Tongue (tissue), 1 donor: ENCODE measurements at regions not wholly inside any gene's neighbourhood (a gene's known extent, or its start where the extent isn't known, plus 50 kb on each side); places are given as distances from the start of the nearest gene placed in this dataset.
"Not testable (repeated sequence)": the region's sequence is repeated elsewhere in the genome, so short reads cannot be mapped to it uniquely, and the experiment has no call there.

Source experiments
- DNase-seq: peaks from one replicate; pipeline ENCODE4 v3.0.0-alpha.2; 2015

DNA sequence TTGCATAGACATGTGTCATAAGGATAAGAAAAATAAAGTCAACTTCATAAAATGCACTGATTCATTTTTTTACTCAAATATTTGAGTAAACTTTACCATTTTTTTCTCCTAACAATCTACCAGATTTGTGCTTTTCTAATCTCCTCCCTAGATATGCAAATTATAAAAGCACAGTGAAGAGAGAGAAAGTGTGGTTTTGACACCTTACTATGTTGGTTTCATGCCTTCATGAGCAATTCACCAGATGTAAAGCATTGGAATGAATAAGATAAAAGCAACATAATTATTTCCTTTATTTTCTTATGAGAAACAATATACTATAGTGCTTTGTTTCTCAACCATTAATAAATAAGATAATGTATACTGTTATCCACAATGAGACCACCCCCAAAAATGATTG is 432.5 kb upstream of the PCDH15 start:
- no peak for DNase-seq

DNA sequence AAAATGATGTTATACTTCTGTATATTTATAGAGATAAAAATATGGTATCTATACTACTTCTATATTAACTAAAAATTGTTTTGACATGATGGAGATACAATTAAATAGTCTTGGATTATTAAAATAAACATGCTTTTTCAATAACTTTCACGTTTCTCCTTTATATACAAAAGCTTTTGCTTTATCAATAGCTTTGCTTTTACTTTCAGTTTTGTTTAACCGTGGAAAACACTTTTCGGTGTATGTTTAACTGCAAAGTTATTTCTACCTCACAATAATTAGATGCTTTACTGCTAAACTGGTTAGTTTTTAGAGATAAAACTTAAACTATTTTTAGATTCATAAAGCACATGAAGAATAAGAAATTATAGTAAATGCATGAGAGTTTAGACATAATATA is 432.1 kb upstream of the PCDH15 start:
- DNase-seq: no peak

DNA sequence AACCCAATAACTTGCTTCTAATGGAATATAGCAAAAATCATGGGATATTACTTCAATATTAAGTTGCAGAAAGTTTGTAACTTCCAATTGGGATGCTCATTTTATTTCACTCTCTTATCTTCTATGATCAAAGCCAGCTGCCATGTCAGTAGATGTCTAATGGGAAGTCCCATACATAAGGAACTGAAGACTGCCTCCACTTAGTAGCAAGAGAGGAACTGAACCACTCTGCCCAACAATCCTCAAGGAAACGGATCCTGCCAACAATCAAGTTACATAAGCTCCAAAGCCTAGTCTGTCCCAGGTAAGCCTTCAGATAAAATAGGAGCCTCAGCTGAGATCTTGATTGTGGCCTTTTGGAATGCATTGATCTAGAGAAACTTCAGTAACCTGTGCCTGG is 431.5 kb upstream of the PCDH15 start:
- no peak for DNase-seq

DNA sequence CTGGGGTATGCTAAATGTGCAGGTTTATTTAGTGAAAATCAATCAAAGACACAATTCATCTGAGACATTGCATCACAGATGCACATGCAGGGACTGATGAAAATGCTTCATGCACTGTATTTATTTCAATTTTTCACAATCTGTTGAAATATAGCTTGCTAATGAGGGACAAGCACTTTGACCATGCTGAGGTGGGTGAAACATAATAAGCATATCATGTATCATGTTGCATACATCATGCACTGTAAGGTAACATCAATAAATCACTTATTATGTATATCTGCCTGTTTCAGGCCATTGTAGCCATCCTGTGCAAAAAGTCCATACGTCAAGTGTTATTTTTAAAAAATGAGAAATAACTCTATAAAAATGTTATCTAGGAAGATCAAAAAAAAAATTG is 426.9 kb upstream of the PCDH15 start:
- DNase-seq: no peak

DNA sequence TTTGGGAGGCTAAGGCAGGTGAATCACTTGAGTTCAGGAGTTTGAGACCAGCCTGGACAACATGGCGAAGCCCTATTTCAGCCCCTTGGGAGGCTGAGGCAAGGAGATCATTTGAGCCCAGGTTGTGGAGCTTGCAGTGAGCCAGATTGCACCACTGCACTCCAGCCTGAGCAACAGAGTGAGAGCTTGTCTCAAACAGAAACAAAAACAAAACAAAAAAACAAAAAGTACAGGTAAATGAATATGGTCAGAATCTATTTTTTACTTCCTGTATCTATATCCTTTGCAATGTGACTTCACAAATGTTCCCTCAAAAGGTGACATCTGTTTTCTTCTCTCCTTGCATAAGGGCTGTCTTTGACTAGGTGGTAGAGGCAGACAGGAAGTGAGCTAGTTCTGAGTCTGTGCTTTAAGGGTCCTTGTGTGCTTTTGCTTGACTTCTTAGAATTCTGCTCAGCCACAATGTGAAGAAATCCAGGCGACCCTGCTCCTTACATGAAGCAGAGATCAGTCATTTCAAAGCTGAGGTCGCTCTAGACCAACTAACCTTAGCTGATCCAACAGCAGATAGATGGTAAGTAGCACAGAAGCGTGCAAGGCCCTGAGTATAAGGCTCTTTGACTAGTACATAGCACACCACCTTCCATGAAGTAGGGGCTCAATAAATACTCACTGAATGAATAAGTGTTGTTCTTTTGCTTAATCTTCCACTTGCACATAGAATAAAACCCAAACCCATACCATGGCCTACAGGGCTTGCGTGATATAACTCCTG is 423.2 kb upstream of the PCDH15 start:
- no peak for DNase-seq

DNA sequence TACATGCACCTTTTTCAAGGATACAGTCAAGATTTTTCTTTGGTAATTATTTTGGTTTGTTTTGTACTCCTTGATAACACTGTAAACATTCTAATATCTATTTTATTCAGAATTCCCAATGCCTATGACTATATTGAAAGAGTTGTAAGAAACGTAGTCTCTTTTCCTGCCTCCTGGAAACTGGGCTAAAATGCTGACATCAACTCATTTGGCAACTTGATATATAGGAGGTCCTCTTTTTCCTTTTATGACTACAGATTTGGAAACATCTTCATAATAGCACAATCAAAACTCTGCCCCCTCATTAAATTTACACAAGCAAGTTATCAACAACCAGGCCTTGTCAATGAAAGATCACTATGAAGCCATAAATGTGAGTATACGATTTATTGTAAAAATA is 422.3 kb upstream of the PCDH15 start:
- DNase-seq: no peak

DNA sequence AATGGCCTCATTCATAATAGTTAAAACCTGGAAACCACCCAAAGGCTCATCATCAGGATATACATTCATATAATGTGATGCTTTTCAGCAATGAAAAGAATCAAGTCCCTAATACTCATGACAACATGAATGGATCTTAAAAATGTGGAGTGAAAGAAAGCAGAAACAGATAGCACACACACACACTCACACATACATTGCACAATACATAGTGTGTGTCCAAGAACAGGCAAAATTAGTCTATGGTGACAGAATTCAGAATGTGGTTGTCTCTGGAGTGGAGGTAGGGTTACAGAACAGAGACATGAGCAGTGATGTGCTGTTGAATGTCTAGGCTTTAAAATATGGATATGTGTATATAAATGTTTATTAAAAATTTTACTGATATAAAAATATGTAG is 419.9 kb upstream of the PCDH15 start:
- DNase-seq: no peak

DNA sequence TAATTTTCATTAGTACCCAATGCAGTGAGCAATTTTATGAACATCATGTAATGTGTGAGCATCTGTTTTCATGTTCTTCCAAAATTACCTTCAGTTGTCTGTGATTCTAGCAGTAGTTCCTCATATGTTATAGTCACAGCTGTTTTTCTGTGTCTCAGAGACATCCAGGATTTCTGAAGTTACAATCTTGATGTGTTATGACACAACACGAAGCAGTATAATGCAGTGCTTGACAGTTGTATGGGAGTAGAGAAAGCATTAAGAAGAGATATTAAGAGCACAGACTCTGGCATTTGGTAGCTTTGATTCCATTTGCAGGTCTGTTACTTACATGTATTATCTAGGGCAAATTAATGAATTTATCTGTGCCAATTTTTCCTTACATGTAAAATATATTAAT is 414.7 kb upstream of the PCDH15 start:
- no peak for DNase-seq

DNA sequence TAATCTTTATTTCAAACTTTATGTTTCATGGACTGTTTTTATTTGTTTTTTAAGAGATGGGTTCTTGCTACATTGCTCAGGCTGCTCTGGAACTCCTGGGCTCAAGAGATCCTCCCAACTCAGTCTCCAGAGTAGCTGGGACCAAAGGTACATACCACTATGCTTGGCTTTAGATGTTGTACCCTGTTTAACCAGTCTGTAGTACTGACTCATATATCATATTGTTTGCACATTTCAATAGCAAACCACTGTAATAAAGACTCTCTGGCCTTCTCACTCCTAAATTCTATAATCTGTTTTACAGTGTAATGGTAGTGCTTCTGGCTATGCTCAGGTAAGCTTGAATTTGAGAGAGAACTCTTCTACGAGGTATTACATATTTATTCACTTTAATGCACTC is 413.6 kb upstream of the PCDH15 start:
- no peak for DNase-seq

DNA sequence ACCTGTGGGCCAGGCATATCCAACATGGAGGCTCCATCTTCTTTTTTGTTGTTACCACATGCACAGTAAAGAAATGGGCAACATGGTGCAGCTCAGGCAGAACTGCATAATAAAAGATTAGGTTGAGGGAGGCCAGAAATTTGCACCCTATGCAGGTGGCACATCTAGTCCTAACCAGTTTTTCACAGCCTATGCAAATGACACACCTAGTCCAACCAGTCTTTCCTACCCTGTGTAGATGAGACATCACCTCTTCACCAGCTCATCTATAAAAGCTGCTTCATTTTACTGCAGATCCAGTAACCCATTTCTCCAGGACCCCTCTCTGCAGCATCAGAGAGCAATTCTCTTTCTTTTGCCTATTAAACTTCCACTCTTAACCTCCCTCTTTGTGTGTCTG is 411.0 kb upstream of the PCDH15 start:
- no peak for DNase-seq

DNA sequence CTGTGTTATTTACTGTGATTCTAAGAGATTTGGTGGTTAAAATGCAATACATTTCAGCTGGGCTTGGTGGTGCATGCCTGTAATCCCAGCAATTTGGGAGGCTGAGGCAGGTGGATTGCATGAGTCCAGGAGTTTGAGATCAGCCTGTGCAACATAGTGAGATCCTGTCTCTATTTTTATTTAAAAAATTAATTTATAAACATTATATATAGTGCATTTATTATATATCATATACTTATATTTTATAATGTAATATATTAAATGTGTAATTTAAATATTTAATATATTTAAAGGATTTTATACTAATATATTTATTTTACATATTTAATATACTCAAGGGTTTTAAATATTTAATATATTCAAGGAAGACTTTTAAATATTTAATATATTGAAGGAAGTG is 402.8 kb upstream of the PCDH15 start:
- no peak for DNase-seq

DNA sequence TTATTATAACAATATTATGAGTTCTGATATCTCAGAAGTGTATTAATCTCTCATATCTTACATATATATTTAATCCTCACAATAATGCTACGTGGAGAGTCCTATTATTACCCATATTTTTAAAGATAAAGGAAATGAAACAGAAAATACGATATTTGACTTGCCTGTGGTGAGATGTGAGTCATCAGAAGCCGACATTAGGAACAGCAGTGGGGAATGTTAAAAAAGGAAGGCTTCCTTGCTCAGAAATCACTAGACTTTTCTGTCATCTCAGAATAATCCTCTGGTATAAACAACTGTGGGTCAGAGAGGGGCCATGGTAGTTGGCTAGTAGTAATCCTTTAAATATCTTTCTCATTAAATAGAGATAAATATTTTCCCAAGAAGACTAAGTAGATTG is 402.3 kb upstream of the PCDH15 start:
- no peak for DNase-seq

DNA sequence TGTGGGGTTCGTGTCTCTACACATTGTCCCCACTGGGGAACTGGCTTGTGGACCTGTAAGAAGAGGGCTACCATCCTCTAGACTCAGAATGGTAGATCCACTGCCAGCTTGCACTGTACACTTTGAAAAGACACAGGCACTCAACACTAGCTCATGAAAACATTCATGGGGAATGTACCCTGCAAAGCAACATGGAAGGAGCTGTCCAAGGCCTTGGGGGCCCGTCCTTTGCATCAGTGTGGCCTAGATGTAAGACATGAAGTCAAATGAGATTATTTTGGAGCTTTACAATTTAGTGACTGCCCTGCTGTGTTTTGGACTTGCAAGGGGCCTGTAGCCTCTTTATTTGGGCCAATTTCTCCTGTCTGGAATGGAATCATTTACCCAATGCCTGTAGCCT is 399.0 kb upstream of the PCDH15 start:
- DNase-seq: no peak

DNA sequence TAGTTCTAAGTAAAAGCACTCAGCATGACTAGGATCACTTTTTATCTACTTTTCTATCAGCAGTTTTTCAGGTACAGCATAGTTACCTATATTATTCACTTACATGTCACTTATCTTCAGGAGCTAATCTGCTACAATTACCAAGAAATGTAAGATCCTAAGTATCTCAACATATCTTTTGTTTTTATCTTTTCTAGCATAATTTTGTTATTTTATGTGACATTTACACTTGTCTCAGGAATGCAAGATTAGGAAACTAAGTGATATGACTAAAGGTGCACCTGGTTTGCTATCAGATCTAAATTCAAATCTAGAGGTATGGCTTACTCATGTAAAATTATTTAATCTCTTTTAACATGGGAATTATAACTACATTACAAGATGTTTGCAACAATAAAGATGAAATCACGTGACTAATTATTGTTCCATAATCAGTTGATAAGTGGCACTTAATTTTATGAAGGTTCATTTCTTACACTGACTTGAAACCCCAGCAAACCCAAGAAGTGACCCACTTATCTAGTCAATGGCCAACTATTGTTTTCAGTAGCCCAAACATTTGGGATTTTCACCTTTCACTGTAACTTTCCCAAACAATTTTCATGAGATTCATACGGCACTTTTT is 390.3 kb upstream of the PCDH15 start:
- DNase-seq: no peak

DNA sequence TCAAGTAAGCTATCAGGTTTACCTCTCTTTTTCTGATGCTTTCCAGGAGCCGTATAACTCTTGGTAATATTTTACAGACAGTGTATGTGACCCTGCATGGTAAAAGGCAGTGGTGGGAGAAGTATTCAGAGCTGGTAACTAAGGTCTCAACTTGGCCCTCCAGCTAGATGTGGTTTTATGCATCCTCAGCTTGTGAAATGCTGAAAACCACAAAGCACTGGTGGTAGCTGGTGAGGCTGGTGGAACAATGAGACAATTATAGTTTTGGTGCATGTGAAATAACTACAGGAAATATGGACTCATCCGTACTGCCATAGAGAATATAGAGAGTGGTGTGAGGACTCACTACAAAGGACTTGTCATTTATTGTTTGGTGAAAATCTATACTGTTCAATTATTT is 383.0 kb upstream of the PCDH15 start:
- DNase-seq: no peak

DNA sequence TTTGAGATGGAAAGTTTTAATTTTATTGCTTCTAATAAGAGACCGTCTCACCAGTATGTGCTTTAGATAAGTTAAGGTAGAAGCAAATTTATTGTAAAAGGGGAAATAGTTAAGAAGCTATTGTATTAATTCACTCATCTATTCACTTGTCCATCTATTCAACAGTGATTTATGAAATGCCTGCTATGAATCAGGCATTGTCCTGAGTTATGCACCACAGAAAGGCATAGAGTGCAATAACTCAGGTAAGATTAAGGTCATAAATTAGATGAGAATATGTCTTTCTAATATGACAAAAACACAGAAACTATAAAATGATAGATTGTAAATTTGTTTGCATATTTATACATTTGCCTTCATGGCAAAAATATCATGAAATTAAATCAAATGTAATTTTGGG is 379.3 kb upstream of the PCDH15 start:
- DNase-seq: no peak

DNA sequence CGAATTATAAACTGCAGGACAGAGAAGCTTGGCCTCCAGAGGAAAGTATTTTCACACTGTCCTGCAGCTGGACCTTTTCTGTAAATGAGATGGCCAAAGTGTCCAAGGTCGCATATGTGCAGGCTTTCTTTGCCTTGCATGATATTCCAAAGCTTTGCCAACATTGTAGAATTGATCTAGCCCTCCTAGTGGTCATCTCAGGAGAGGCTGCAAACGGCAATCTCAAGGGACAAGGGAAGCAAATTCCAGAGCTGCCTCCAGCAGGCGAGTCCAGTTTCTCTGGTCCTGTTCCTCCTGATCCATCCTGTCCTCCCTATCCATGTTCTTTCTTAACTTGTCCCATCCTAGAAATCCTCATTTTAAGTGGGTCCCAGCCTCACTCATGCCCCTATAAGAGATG is 373.4 kb upstream of the PCDH15 start:
- DNase-seq: no peak

DNA sequence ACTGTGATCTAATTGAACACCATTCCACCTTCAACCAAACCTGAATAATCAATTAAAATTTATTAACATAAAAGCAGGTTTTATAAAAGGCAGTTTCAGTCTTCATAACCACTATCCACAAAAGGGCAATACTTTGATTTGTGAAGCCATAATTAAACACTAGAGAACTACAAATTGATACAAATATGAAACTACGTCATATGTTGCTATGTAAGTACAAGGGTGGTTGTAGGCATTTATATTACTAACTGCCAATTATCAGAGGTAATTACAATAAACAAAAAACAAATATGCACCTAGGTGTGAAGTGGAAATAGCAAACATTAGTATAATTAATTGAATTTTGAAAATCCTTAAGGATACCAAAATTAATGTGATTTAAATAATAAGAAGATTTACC is 368.5 kb upstream of the PCDH15 start:
- no peak for DNase-seq

DNA sequence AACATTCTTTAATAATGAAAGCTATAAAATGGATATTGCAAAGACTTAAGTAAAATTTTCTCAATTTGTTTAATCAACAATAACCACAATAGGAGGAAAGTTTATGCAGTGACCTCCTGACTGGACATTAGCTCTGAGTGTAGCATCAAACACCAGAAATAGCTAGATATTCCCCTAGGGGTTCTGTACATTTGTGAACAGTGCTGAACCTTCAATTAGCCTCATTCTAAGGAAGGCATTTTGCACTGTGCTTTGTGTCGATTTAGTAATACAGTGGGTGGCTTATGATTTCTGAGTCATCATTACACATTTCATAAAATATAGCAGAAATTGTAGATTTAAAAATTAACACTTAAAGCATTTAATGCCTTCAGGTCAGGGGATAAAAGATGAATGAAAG is 367.3 kb upstream of the PCDH15 start:
- no peak for DNase-seq

DNA sequence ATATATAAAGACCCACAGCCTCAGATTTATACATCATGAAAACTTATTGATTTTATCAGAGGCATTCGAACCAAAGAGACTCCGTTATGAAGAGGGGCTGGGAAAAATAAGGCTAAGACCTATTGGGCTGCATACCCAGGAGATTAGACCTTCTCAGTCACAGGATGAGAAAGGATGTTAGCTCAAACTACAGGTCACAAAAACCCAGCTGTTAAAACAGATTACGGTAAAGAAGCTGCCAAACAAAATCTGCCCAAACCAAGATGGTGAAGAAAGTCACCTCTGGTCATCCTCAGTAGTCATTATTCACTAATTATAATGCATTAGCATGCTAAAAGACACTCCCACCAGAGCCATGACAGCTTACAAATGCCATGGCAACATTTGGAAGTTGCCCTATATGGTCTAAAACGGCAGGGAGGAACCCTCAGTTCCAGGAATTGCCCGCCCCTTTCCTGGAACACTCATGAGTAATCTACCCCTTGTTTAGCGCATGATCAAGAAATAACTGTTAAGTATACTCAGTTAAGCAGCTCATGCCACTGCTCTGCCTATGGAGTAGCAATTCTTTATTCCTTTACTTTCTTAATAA is 362.5 kb upstream of the PCDH15 start:
- no peak for DNase-seq

DNA sequence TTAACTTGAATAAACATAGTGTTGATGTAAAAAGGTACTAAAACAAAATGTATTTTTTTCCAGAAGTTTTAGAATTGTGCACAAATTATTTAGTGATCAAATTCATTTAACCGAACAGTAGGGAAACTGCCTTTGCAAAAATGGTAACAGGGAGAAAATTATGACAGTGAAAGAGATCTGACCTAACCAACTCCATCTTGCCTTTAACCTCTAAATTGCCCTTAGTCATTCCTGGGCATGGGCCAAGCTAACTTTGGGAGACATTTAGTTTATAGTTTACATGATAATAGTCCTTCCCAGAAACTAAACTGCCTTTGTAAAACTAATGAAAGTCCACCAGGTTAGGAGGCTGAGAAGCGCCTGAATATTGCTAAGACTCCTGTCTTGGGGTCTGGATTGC is 361.3 kb upstream of the PCDH15 start:
- DNase-seq: not testable (repeated sequence)

DNA sequence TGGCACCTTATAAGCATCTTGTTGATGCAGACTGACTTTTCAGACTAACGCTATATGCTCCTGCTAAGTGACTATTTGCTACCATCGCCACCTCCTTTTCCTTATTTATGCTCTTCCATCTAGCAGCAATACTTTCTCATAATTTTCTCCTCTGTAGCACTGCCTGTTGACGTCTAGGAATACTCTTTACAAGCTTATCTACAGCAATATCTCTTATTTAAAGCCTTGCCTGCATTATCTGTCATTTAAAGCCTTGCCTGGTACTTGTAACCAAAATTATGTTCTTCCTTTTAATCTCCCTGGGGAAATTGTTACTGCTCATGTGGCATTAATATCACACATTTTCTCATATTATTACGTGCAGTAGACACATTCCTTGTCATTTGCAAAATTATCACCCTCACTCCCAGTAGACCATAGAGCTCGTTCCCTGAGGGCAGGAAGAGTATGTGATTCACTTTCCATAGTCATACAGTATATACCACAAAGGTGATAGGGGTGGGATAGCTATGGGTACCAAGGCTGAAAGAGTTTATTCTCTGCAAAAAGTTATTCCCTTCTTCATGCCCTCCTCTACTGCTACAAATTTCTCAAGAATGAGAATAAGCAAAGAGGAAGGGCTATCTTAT is 359.7 kb upstream of the PCDH15 start:
- DNase-seq: no peak

DNA sequence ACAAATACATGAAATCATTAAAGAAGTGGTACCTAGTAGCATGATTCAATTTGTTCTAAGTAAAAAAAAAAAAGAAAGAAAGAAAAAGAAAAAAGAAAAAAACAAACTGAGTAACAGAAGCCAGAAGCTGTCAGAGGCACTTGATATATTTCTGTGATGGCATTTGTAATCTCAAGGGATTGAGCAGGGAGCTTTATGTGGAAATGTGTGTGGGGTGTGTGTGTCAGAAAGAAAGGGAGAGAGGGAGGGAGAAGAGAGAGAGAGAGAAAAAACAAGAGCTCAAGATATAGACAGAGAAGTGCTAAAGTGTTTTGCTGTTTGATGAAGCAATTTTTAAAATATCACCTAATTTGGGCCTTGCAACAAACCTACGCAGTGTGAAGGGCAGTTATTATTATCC is 357.6 kb upstream of the PCDH15 start:
- DNase-seq: no peak

DNA sequence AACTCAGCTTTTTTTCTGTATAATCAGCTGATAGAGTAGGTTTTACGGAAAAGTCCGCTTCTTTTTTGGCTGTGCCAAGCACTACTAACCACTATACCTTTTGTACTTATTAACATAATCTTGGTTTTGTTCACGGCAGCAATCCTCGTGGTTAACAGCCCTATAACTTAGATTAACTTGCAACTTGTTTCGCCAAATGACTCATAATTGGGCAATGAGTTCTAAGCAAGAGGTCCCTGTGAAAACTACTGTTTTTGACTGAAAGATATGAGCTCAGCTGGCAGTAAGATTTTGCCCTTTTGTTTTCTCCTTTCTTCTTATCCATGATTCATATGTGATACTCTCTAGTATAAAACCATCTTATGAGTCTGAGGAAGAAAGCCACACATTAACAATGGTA is 345.0 kb upstream of the PCDH15 start:
- no peak for DNase-seq
